ENCODE measurements at regions not wholly inside any gene's neighbourhood (a gene's known extent, or its start where the extent isn't known, plus 50 kb on each side); places are given as distances from the start of the nearest gene placed in this dataset.

DNA sequence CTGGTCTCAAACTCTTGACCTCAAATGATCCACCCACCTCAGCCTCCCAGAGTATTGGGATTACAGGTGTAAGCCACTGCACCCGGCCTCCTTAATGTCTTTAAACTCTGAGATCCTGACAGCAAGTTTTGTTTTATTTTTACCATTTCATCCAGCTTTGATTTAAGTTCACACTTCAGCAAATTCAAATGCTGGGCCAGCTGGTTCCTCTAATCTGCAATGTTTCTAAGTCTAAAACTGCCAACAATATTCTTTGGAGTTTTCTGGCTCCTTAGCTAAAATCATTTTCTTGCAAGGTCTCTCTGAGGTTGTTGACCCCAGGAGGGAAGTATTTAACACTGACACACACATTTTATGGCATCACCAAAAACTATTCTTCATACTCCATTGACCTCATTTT is 72.0 kb upstream of the COL24A1 start:
- no peak for DNase-seq

- DNase-seq: no peak
These were observed 70.5 kb upstream of the COL24A1 start for GRCh38 chr1:86227026-86227425.

DNA sequence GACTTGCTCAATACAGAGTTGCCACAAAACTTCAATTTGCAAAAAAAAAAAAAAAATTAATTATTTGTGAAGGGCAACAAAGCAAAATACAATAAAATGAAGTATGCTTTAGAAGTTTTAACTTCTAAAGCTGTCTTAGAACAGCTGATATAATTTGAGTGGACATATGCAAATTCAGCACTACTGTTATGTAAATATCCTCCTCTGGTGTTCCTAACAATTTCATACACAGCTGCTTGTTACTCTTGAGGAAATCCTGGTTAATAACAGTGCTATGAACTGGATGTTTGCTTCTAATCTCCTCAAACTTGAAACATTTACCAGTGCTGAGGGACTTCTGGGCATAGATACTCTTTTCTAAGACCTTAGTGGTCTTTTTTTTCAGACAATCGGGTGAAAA is 69.6 kb upstream of the COL24A1 start:
- no peak for DNase-seq

GRCh38 chr1:86224651-86225310 is 68.2 kb upstream of the COL24A1 start:
- DNase-seq: no peak

GRCh38 chr1:86218859-86219258 is 62.3 kb upstream of the COL24A1 start:
- no peak for DNase-seq

GRCh38 chr1:86214605-86215004 is 58.0 kb upstream of the COL24A1 start:
- no peak for DNase-seq

DNA sequence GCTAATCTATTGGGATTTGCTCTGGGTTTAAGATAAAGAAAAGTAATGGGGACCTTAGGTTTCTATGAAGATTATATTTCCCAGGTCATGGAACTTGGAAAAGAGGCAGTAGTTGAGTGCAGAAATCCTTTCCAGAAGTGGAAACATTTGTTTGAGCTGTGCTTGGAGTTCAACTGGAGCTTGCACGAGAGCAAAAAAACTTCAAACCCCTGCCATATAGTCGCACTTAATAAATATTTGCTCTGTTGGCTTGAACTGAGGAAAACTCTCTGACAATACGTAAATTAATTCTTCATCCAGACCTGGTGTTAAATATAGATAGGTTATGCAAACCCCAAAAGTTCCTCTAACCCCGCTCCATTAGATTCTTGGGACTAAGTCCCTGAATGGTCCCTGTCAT is 52.8 kb upstream of the COL24A1 start:
- no peak for DNase-seq

GRCh38 chr1:86207323-86207722 is 50.8 kb upstream of the COL24A1 start:
- no peak for DNase-seq
